GM23338 (cell line): ENCODE measurements at regions not wholly inside any gene's neighbourhood (a gene's known extent, or its start where the extent isn't known, plus 50 kb on each side); places are given as distances from the start of the nearest gene placed in this dataset.

Experiments
- ATAC-seq: fragments of 200-7000 bp; cut with Tn5 transposase; 3 replicates; pipeline ENCODE4 v1.9.1; 2020
- DNase-seq: peaks from one replicate; pipeline ENCODE4 v3.0.0-alpha.2; 2015; ENCODE audit warnings: low spot score
- H2AFZ ChIP-seq: fragments of 200-600 bp; sonication (generic); 2 replicates; pipeline ENCODE4 v1.8.0; 2016; ENCODE audit warnings: antibody characterized with exemption, mild to moderate bottlenecking, moderate library complexity
- H3F3A ChIP-seq: fragments of 200-600 bp; sonication (generic); replicated peaks from 2 replicates; pipeline ENCODE4 v1.8.0; 2017; ENCODE audit warnings: antibody characterized with exemption, mixed run types, low read depth
- H3K27ac ChIP-seq: fragments of 200-600 bp; sonication (generic); 2 replicates; pipeline ENCODE4 v1.6.1; 2016; ENCODE audit warnings: low read depth
- H3K27me3 ChIP-seq: fragments of 200-600 bp; sonication (generic); 2 replicates; pipeline ENCODE4 v1.8.0; 2016; ENCODE audit warnings: mild to moderate bottlenecking, mixed run types, moderate library complexity; ENCODE audit not compliant: insufficient read depth
- H3K36me3 ChIP-seq: fragments of 200-600 bp; sonication (generic); 2 replicates; pipeline ENCODE4 v1.8.0; 2016; ENCODE audit warnings: mild to moderate bottlenecking; ENCODE audit not compliant: insufficient read depth
- H3K4me1 ChIP-seq: fragments of 200-600 bp; sonication (generic); 2 replicates; pipeline ENCODE4 v1.8.0; 2016; ENCODE audit warnings: mild to moderate bottlenecking, moderate library complexity; ENCODE audit not compliant: insufficient read depth
- H3K4me2 ChIP-seq: fragments of 200-600 bp; sonication (generic); 2 replicates; pipeline ENCODE4 v1.7.1; 2017; ENCODE audit warnings: mixed run types
- H3K4me3 ChIP-seq: fragments of 200-600 bp; sonication (generic); 2 replicates; pipeline ENCODE4 v1.6.1; 2016; ENCODE audit warnings: mixed run types
- H3K79me2 ChIP-seq: fragments of 200-600 bp; sonication (generic); replicated peaks from 2 replicates; pipeline ENCODE4 v1.8.0; 2017; ENCODE audit warnings: mild to moderate bottlenecking; ENCODE audit not compliant: insufficient read depth
- H3K9me2 ChIP-seq: fragments of 200-600 bp; sonication (generic); 2 replicates; pipeline ENCODE4 v1.8.0; 2017; ENCODE audit not compliant: insufficient read depth
- H4K20me1 ChIP-seq: fragments of 200-600 bp; sonication (generic); replicated peaks from 2 replicates; pipeline ENCODE4 v1.8.0; 2017; ENCODE audit warnings: mild to moderate bottlenecking; ENCODE audit not compliant: insufficient read depth
- H3K27ac Mint-ChIP-seq: 2 replicates; pipeline ENCODE4 v1.8.0; 2020; ENCODE audit warnings: inconsistent platforms, mild to moderate bottlenecking, moderate library complexity, mixed read lengths
- H3K27me3 Mint-ChIP-seq: 3 replicates; pipeline ENCODE4 v1.8.0; 2022; ENCODE audit warnings: low read depth, mild to moderate bottlenecking, moderate library complexity, mixed read lengths, inconsistent platforms; ENCODE audit not compliant: insufficient read depth, poor library complexity
- H3K36me3 Mint-ChIP-seq: 3 replicates; pipeline ENCODE4 v1.8.0; 2021; ENCODE audit warnings: low read depth, mild to moderate bottlenecking, inconsistent platforms, moderate library complexity, mixed read lengths
- H3K4me1 Mint-ChIP-seq: 3 replicates; pipeline ENCODE4 v1.8.0; 2020; ENCODE audit warnings: mild to moderate bottlenecking, inconsistent platforms, mixed read lengths
- H3K4me3 Mint-ChIP-seq: 3 replicates; pipeline ENCODE4 v1.8.0; 2021; ENCODE audit warnings: moderate library complexity, mild to moderate bottlenecking, inconsistent platforms, mixed read lengths
- H3K9me3 Mint-ChIP-seq: 3 replicates; pipeline ENCODE4 v1.8.0; 2020; ENCODE audit warnings: moderate library complexity, mild to moderate bottlenecking, inconsistent platforms, mixed read lengths
- CTCF ChIP-seq, 2 experiments: fragments of 200-600 bp in 1 of 2; sonication (generic) in 1 of 2; conservative IDR thresholded peaks; 2 replicates each; pipeline versions ENCODE4 v1.5.1 to v1.6.1; 2016 to 2017; ENCODE audit warnings: antibody characterized with exemption in 2 of 2, low read depth in 2 of 2, mild to moderate bottlenecking in 2 of 2, moderate library complexity in 1 of 2
- ETS1 ChIP-seq: IDR thresholded peaks from 2 replicates; pipeline ENCODE4 v1.6.1; 2016; ENCODE audit warnings: antibody characterized with exemption
- EZH2 ChIP-seq: fragments of 200-600 bp; sonication (generic); IDR thresholded peaks from one replicate; pipeline ENCODE4 v1.8.0; 2017; ENCODE audit warnings: antibody characterized with exemption, mild to moderate bottlenecking, low read depth; ENCODE audit not compliant: unreplicated experiment
- EZH2phosphoT487 ChIP-seq: fragments of 200-600 bp; sonication (generic); IDR thresholded peaks from one replicate; pipeline ENCODE4 v1.8.1; 2018; ENCODE audit warnings: antibody characterized with exemption; ENCODE audit not compliant: unreplicated experiment
- JUNB ChIP-seq: IDR thresholded peaks from one replicate; pipeline ENCODE4 v1.6.1; 2016; ENCODE audit warnings: antibody characterized with exemption; ENCODE audit not compliant: unreplicated experiment
- NANOG ChIP-seq: IDR thresholded peaks from 2 replicates; pipeline ENCODE4 v1.6.1; 2016; ENCODE audit warnings: antibody characterized with exemption, borderline replicate concordance
- POLR2AphosphoS5 ChIP-seq: IDR thresholded peaks from 2 replicates; pipeline ENCODE4 v1.6.1; 2016; ENCODE audit warnings: antibody characterized with exemption, low read depth
- REST ChIP-seq: IDR thresholded peaks from one replicate; pipeline ENCODE4 v1.6.1; 2018; ENCODE audit warnings: antibody characterized with exemption; ENCODE audit not compliant: unreplicated experiment
- STAT1 ChIP-seq: IDR thresholded peaks from one replicate; pipeline ENCODE4 v1.6.1; 2016; ENCODE audit warnings: antibody characterized with exemption; ENCODE audit not compliant: unreplicated experiment
- ZNF114 ChIP-seq: fragments of 250-450 bp; sonication (Bioruptor Pico); IDR thresholded peaks from 2 replicates; pipeline ENCODE4 v1.5.0; 2020; ENCODE audit warnings: mild to moderate bottlenecking, moderate library complexity
- ZNF331 ChIP-seq: fragments of 250-450 bp; sonication (Bioruptor Pico); IDR thresholded peaks from 2 replicates; pipeline ENCODE4 v1.5.0; 2020; ENCODE audit warnings: low read depth, mild to moderate bottlenecking, moderate library complexity

GRCh38 chr4:151829309-151829708 lies 68.5 kb upstream of the GATB start:
- Histone ChIP-seq H3K4me2 (no peak overlapping the region), H3K36me3 (no peaks in the 10 kb centered on the region), H2AFZ (peak overlapping the region; percentile 63; the same call in 1 of the 2 replicates), H3K79me2 (no peaks in the 10 kb centered on the region), H3F3A (no peaks in the 10 kb centered on the region), H3K9me2 (peaks cover 5% of the 10 kb centered on the region), H3K27me3 (no peaks in the 10 kb centered on the region), H3K4me3 (no peak overlapping the region), H3K4me1 (peaks cover 7% of the 10 kb centered on the region; the same call in 1 of the 2 replicates), H4K20me1 (no peaks in the 10 kb centered on the region), H3K27ac (no peak overlapping the region)
- ATAC-seq (no peak), DNase-seq (no peak)
- Mint-ChIP-seq H3K4me1 (peaks cover 20% of the 10 kb centered on the region), H3K27me3 (peaks cover 6% of the 10 kb centered on the region), H3K4me3 (no peak overlapping the region), H3K9me3 (peaks cover 21% of the 10 kb centered on the region), H3K36me3 (peaks cover 19% of the 10 kb centered on the region), H3K27ac (no peak overlapping the region)
- TF ChIP-seq ZNF331 (CRISPR knock-in tag) (no peak), ZNF114 (CRISPR knock-in tag) (no peak)

- peaks cover 15% of the 10 kb centered on the region for H3K9me3 Mint-ChIP-seq
- no peak overlapping the region for H3K4me3 Mint-ChIP-seq
- H3K4me1 Mint-ChIP-seq, result no peaks in the 10 kb centered on the region
- Histone ChIP-seq H3K36me3 (no peaks in the 10 kb centered on the region), H3K4me1 (no peaks in the 10 kb centered on the region), H3K4me2 (no peak overlapping the region), H3K79me2 (no peaks in the 10 kb centered on the region), H3F3A (no peaks in the 10 kb centered on the region), H3K9me2 (peaks cover 7% of the 10 kb centered on the region), H2AFZ (no peak overlapping the region; the same call in 1 of the 2 replicates), H3K27ac (no peak overlapping the region), H3K4me3 (no peak overlapping the region), H4K20me1 (no peaks in the 10 kb centered on the region), H3K27me3 (no peaks in the 10 kb centered on the region)
- DNase-seq (no peak), ATAC-seq (no peak)
- H3K27ac Mint-ChIP-seq, result no peak overlapping the region
- H3K36me3 Mint-ChIP-seq, result peaks cover 8% of the 10 kb centered on the region; the same call in 2 of the 3 replicates
- H3K27me3 Mint-ChIP-seq, result no peaks in the 10 kb centered on the region
- TF ChIP-seq STAT1 (no peak), ETS1 (no peak), ZNF114 (CRISPR knock-in tag) (no peak), REST (no peak), POLR2AphosphoS5 (no peak), CTCF (conservative IDR thresholded peaks at IDR 0.05; ENCODE audit: low read depth in 2 of 2) (no peak), EZH2 (no peak), JUNB (no peak), EZH2phosphoT487 (no peak), NANOG (no peak)
Measured at GRCh38 chr4:151824656-151825055, 63.8 kb upstream of the GATB start.
